ENCODE measurements at regions not wholly inside any gene's neighbourhood (a gene's known extent, or its start where the extent isn't known, plus 50 kb on each side); places are given as distances from the start of the nearest gene placed in this dataset.

DNA sequence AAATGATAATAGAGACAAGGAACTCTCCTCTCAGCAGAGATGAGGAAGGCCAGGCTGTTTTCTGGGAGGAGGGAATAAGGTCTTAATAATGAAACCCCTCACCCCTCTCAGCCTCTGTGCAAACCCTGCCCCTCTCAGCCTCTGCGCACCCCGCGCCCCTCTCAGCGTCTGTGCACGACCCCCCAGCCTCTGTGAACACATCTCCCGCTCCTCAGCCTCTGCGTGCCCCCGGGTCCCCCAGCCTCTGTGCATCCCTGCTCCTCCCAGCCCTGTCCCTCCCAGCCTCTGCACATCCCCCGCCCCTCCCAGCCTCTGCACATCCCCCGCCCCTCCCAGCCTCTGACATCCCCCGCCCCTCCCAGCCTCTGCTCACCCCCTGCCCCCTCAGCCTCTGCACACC lies 837.8 kb downstream of the TBC1D22A start:
- TF ChIP-seq POLR2A (IDR thresholded peaks at IDR 0.05): no peak
- TF ChIP-seq, protein P1, sequence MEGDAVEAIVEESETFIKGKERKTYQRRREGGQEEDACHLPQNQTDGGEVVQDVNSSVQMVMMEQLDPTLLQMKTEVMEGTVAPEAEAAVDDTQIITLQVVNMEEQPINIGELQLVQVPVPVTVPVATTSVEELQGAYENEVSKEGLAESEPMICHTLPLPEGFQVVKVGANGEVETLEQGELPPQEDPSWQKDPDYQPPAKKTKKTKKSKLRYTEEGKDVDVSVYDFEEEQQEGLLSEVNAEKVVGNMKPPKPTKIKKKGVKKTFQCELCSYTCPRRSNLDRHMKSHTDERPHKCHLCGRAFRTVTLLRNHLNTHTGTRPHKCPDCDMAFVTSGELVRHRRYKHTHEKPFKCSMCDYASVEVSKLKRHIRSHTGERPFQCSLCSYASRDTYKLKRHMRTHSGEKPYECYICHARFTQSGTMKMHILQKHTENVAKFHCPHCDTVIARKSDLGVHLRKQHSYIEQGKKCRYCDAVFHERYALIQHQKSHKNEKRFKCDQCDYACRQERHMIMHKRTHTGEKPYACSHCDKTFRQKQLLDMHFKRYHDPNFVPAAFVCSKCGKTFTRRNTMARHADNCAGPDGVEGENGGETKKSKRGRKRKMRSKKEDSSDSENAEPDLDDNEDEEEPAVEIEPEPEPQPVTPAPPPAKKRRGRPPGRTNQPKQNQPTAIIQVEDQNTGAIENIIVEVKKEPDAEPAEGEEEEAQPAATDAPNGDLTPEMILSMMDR (IDR thresholded peaks at IDR 0.05): no peak

All from adrenal gland (tissue), 5 donors.